ENCODE measurements at regions not wholly inside any gene's neighbourhood (a gene's known extent, or its start where the extent isn't known, plus 50 kb on each side); places are given as distances from the start of the nearest gene placed in this dataset.

DNA sequence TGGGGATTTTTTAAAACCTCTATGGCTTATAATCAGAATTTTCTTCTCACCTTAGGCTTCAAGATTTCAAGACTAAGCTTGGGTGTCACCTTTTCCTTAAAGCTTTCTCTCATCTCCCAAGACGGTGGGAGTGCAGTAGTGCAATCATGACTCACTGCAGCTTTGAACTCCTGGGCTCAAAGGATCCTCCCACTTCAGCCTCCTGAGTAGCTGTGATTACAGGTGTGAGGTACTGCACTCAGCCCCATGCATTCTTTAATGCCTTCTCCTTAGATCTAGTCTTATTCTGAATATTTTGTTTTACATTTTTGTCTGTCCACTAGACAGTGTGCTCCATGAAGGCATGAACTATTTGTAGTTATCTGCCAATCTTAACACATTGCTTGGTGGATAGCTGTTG is 55.7 kb upstream of the FAT3 start:
- Histone ChIP-seq H3F3A (ENCODE audit: control insufficient read depth, insufficient read depth) (no peaks in the 10 kb centered on the region), H3K9me2 (replicated peaks; ENCODE audit: control insufficient read depth, low read length) (no peaks in the 10 kb centered on the region), H3K79me2 (ENCODE audit: control insufficient read depth, low read length) (no peaks in the 10 kb centered on the region), H3K4me2 (ENCODE audit: low read length) (no peak overlapping the region), H3K4me3 (ENCODE audit: low read length) (no peak overlapping the region), H4K20me1 (ENCODE audit: control insufficient read depth, insufficient read depth, low read depth, low read length) (no peaks in the 10 kb centered on the region), H3K4me1 (ENCODE audit: control insufficient read depth, low read length) (no peaks in the 10 kb centered on the region), H3K9me3 (ENCODE audit: control insufficient read depth, insufficient read depth, low read length) (no peaks in the 10 kb centered on the region), H3K27me3 (ENCODE audit: control insufficient read depth, low read length) (no peaks in the 10 kb centered on the region), H3K36me3 (ENCODE audit: control insufficient read depth, low read length) (no peaks in the 10 kb centered on the region), H3K27ac (ENCODE audit: low read depth, low read length) (no peak overlapping the region)
- TF ChIP-seq, protein P1, sequence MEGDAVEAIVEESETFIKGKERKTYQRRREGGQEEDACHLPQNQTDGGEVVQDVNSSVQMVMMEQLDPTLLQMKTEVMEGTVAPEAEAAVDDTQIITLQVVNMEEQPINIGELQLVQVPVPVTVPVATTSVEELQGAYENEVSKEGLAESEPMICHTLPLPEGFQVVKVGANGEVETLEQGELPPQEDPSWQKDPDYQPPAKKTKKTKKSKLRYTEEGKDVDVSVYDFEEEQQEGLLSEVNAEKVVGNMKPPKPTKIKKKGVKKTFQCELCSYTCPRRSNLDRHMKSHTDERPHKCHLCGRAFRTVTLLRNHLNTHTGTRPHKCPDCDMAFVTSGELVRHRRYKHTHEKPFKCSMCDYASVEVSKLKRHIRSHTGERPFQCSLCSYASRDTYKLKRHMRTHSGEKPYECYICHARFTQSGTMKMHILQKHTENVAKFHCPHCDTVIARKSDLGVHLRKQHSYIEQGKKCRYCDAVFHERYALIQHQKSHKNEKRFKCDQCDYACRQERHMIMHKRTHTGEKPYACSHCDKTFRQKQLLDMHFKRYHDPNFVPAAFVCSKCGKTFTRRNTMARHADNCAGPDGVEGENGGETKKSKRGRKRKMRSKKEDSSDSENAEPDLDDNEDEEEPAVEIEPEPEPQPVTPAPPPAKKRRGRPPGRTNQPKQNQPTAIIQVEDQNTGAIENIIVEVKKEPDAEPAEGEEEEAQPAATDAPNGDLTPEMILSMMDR (IDR thresholded peaks at IDR 0.05; ENCODE audit: low read depth, low read length, poor library complexity, severe bottlenecking) = no peak
- TF ChIP-seq EZH2phosphoT487 (IDR thresholded peaks at IDR 0.05; ENCODE audit: borderline replicate concordance, low read length) = no peak

DNA sequence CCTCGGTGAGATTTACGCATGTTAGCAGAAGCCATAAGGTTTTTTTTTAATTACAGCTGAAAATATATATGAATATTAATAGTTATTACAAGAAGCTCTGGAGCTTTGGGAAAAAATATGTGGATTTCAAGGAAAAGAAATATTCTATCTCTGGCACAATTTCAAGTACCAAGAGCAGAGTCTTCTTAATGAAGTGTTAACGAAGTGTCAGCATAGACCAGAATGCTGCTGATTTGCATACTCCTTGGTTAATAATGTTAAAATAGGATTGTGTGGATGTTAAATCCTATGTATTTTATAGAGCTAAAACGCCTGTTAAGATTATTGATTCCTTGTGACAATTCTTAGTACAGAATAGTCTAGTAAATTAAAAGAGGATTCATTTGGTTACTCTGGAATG is 57.0 kb upstream of the FAT3 start:
- Histone ChIP-seq H3K27ac (ENCODE audit: low read depth, low read length) (no peak overlapping the region), H3K79me2 (ENCODE audit: control insufficient read depth, low read length) (no peaks in the 10 kb centered on the region), H3K9me3 (ENCODE audit: control insufficient read depth, insufficient read depth, low read length) (no peaks in the 10 kb centered on the region), H3K4me1 (ENCODE audit: control insufficient read depth, low read length) (no peaks in the 10 kb centered on the region), H3K27me3 (ENCODE audit: control insufficient read depth, low read length) (no peaks in the 10 kb centered on the region), H3F3A (ENCODE audit: control insufficient read depth, insufficient read depth) (no peaks in the 10 kb centered on the region), H4K20me1 (ENCODE audit: control insufficient read depth, insufficient read depth, low read depth, low read length) (no peaks in the 10 kb centered on the region), H3K9me2 (replicated peaks; ENCODE audit: control insufficient read depth, low read length) (no peaks in the 10 kb centered on the region), H3K4me2 (ENCODE audit: low read length) (no peak overlapping the region), H3K36me3 (ENCODE audit: control insufficient read depth, low read length) (no peaks in the 10 kb centered on the region), H3K4me3 (ENCODE audit: low read length) (no peak overlapping the region)
- no peak for TF ChIP-seq EZH2phosphoT487 (IDR thresholded peaks at IDR 0.05; ENCODE audit: borderline replicate concordance, low read length)
- TF ChIP-seq, protein P1 (IDR thresholded peaks at IDR 0.05; ENCODE audit: low read depth, low read length, poor library complexity, severe bottlenecking) = no peak

DNA sequence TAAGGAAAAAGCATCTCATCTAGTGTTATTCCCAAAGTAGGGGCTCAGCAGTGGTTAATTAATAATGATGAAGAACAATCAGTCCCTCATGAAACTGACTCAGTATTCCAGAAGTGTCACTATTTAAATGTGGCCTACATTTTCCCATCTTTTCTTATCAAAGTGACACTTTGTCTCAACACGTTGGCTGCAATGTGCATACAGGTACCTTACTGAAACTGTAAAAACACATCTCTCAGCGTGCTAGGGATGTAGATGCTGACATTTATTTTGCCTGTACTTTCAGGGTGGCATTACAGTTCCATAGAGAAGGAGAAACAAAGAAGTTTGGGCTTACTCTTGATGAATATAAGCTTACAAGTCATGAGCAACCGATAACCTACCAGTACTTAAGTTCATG is 58.3 kb upstream of the FAT3 start:
- no peak for TF ChIP-seq EZH2phosphoT487 (IDR thresholded peaks at IDR 0.05; ENCODE audit: borderline replicate concordance, low read length)
- TF ChIP-seq, protein P1 (IDR thresholded peaks at IDR 0.05; ENCODE audit: low read depth, low read length, poor library complexity, severe bottlenecking) = no peak
- no peaks in the 10 kb centered on the region for H4K20me1 ChIP-seq (ENCODE audit: control insufficient read depth, insufficient read depth, low read depth, low read length)
- no peaks in the 10 kb centered on the region for H3K36me3 ChIP-seq (ENCODE audit: control insufficient read depth, low read length)
- H3K4me1 ChIP-seq (ENCODE audit: control insufficient read depth, low read length) = no peaks in the 10 kb centered on the region
- H3K4me3 ChIP-seq (ENCODE audit: low read length) = no peak overlapping the region
- H3K27ac ChIP-seq (ENCODE audit: low read depth, low read length) = no peak overlapping the region
- no peaks in the 10 kb centered on the region for H3K9me3 ChIP-seq (ENCODE audit: control insufficient read depth, insufficient read depth, low read length)
- H3K4me2 ChIP-seq (ENCODE audit: low read length) = no peak overlapping the region
- H3F3A ChIP-seq (ENCODE audit: control insufficient read depth, insufficient read depth) = no peaks in the 10 kb centered on the region
- H3K9me2 ChIP-seq (replicated peaks; ENCODE audit: control insufficient read depth, low read length) = no peaks in the 10 kb centered on the region
- H3K27me3 ChIP-seq (ENCODE audit: control insufficient read depth, low read length) = no peaks in the 10 kb centered on the region
- no peaks in the 10 kb centered on the region for H3K79me2 ChIP-seq (ENCODE audit: control insufficient read depth, low read length)

DNA sequence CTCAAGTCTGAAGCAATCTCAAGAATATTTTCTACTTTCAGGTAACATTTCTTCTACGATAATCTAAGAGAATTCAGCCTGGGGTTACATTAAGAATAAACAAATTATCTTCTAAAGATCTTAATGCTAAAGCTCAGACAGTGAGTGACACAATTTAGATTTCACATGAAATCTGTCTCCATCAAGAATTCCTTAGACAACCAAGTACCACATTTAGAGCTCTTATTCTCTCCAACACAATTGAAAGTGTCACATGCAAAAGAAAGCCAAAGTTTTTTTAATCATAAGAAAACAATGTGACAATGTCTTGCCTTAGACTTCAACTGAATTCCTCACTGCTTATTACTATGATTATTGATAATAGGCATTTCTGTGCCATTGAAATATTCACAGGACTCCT is 60.7 kb upstream of the FAT3 start:
- H3K27ac ChIP-seq (ENCODE audit: low read depth, low read length) = no peak overlapping the region
- H3K27me3 ChIP-seq (ENCODE audit: control insufficient read depth, low read length) = no peaks in the 10 kb centered on the region

More for the DNA sequence above, 60.7 kb upstream of the FAT3 start:
- Histone ChIP-seq H3K4me1 (ENCODE audit: control insufficient read depth, low read length) (no peaks in the 10 kb centered on the region), H3K9me2 (replicated peaks; ENCODE audit: control insufficient read depth, low read length) (no peaks in the 10 kb centered on the region), H4K20me1 (ENCODE audit: control insufficient read depth, insufficient read depth, low read depth, low read length) (no peaks in the 10 kb centered on the region), H3K36me3 (ENCODE audit: control insufficient read depth, low read length) (no peaks in the 10 kb centered on the region), H3F3A (ENCODE audit: control insufficient read depth, insufficient read depth) (no peaks in the 10 kb centered on the region), H3K79me2 (ENCODE audit: control insufficient read depth, low read length) (no peaks in the 10 kb centered on the region), H3K4me2 (ENCODE audit: low read length) (no peak overlapping the region), H3K9me3 (ENCODE audit: control insufficient read depth, insufficient read depth, low read length) (no peaks in the 10 kb centered on the region), H3K4me3 (ENCODE audit: low read length) (no peak overlapping the region)
- TF ChIP-seq, protein P1 (IDR thresholded peaks at IDR 0.05; ENCODE audit: low read depth, low read length, poor library complexity, severe bottlenecking) = no peak
- no peak for TF ChIP-seq EZH2phosphoT487 (IDR thresholded peaks at IDR 0.05; ENCODE audit: borderline replicate concordance, low read length)

Measured in DOHH2 (cell line).